OCI-LY3 (cell line): ENCODE measurements at regions not wholly inside any gene's neighbourhood (a gene's known extent, or its start where the extent isn't known, plus 50 kb on each side); places are given as distances from the start of the nearest gene placed in this dataset.
"Not testable (repeated sequence)": the region's sequence is repeated elsewhere in the genome, so short reads cannot be mapped to it uniquely, and the experiment has no call there.

ENCODE experiments used
- H2AFZ ChIP-seq: fragments of 200-600, 300-600 bp; shearing (Covaris generic); 2 replicates; pipeline ENCODE4 v1.6.0; 2014; ENCODE audit warnings: antibody characterized with exemption, low read depth, low read length
- H3K27ac ChIP-seq: fragments of 200-600, 300-600 bp; sonication (generic); 2 replicates; pipeline ENCODE4 v1.5.1; 2014; ENCODE audit warnings: mild to moderate bottlenecking, low read length, moderate library complexity, mixed read lengths
- H3K27me3 ChIP-seq: fragments of 200-600, 300-600 bp; sonication (generic); 2 replicates; pipeline ENCODE4 v1.6.1; 2014; ENCODE audit warnings: low read depth, low read length, mixed read lengths
- H3K36me3 ChIP-seq: fragments of 200-600, 300-600 bp; sonication (generic); replicated peaks from 2 replicates; pipeline ENCODE3; 2014; ENCODE audit warnings: low read depth, low read length, mixed read lengths
- H3K4me1 ChIP-seq: fragments of 300-600, 200-600 bp; sonication (generic); 2 replicates; pipeline ENCODE4 v1.6.1; 2014; ENCODE audit warnings: low read length, mixed read lengths
- H3K4me2 ChIP-seq: fragments of 200-600, 300-600 bp; sonication (generic); 2 replicates; pipeline ENCODE4 v1.6.1; 2014; ENCODE audit warnings: low read length, mixed read lengths
- H3K4me3 ChIP-seq: fragments of 300-600, 200-600 bp; sonication (generic); 2 replicates; pipeline ENCODE4 v1.5.1; 2014; ENCODE audit warnings: antibody characterized with exemption, mild to moderate bottlenecking, low read length, moderate library complexity
- H3K79me2 ChIP-seq: fragments of 300-600, 200-600 bp; shearing (Covaris generic); 2 replicates; pipeline ENCODE4 v1.6.1; 2014; ENCODE audit warnings: mild to moderate bottlenecking, low read length, mixed read lengths
- H3K9ac ChIP-seq: fragments of 300-600, 200-600 bp; shearing (Covaris generic); 2 replicates; pipeline ENCODE4 v1.6.0; 2014; ENCODE audit warnings: mild to moderate bottlenecking, low read length, moderate library complexity
- H3K9me3 ChIP-seq: fragments of 200-600, 300-600 bp; shearing (Covaris generic); 2 replicates; pipeline ENCODE4 v1.6.1; 2014; ENCODE audit warnings: low read length, mixed read lengths; ENCODE audit not compliant: insufficient read depth
- H4K20me1 ChIP-seq: fragments of 200-600, 300-600 bp; sonication (generic); 2 replicates; pipeline ENCODE4 v1.6.1; 2016; ENCODE audit warnings: low read length, mixed read lengths; ENCODE audit not compliant: insufficient read depth
- EZH2phosphoT487 ChIP-seq: fragments of 200-600 bp; shearing (Covaris generic); IDR thresholded peaks from 2 replicates; pipeline ENCODE4 v1.6.1; 2018; ENCODE audit warnings: antibody characterized with exemption, mixed run types, low read depth
- TF ChIP-seq, protein P1 (sequence below): fragments of 200-600, 300-600 bp; sonication (generic); IDR thresholded peaks from 2 replicates; pipeline ENCODE4 v1.5.1; 2014; ENCODE audit warnings: antibody characterized with exemption, low read length, low read depth

DNA sequence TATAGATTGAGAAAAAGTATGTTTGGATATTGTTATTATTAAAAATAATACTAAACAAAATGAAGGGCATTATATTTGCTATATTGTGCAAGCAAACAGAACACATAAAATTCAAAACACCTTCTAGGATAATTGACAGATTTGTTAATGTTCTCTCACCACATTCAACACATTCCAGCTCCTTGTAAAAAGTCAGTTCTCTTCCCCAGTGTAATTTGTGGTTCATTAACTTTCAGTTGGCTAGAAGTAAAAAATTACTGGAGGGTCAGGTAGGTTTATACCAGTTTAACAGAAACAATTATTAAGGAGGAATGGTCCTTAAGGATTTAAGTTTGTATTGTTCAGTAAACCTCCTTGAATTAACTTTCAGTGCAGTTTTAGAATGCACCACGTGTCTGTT lies 1235.3 kb upstream of the ADGRL2 start:
- Histone ChIP-seq H3K27me3 (no peaks in the 10 kb centered on the region), H3K4me1 (no peaks in the 10 kb centered on the region), H3K9me3 (no peaks in the 10 kb centered on the region), H3K79me2 (no peaks in the 10 kb centered on the region), H2AFZ (no peak overlapping the region), H3K36me3 (no peaks in the 10 kb centered on the region), H3K27ac (no peak overlapping the region), H4K20me1 (no peaks in the 10 kb centered on the region), H3K9ac (no peak overlapping the region), H3K4me2 (no peak overlapping the region), H3K4me3 (no peak overlapping the region)
- TF ChIP-seq EZH2phosphoT487, result no peak
- TF ChIP-seq, protein P1, sequence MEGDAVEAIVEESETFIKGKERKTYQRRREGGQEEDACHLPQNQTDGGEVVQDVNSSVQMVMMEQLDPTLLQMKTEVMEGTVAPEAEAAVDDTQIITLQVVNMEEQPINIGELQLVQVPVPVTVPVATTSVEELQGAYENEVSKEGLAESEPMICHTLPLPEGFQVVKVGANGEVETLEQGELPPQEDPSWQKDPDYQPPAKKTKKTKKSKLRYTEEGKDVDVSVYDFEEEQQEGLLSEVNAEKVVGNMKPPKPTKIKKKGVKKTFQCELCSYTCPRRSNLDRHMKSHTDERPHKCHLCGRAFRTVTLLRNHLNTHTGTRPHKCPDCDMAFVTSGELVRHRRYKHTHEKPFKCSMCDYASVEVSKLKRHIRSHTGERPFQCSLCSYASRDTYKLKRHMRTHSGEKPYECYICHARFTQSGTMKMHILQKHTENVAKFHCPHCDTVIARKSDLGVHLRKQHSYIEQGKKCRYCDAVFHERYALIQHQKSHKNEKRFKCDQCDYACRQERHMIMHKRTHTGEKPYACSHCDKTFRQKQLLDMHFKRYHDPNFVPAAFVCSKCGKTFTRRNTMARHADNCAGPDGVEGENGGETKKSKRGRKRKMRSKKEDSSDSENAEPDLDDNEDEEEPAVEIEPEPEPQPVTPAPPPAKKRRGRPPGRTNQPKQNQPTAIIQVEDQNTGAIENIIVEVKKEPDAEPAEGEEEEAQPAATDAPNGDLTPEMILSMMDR, result no peak

- TF ChIP-seq EZH2phosphoT487, result no peak
- TF ChIP-seq, protein P1, result no peak
- Histone ChIP-seq H3K36me3 (no peaks in the 10 kb centered on the region), H3K9me3 (no peaks in the 10 kb centered on the region), H2AFZ (no peak overlapping the region), H3K79me2 (no peaks in the 10 kb centered on the region), H3K4me2 (no peak overlapping the region), H3K9ac (no peak overlapping the region), H3K4me1 (no peaks in the 10 kb centered on the region), H3K27ac (no peak overlapping the region), H3K27me3 (no peaks in the 10 kb centered on the region), H4K20me1 (no peaks in the 10 kb centered on the region), H3K4me3 (no peak overlapping the region)
These were observed 1258.5 kb upstream of the ADGRL2 start for GRCh38 chr1:80542231-80542630.

- TF ChIP-seq, protein P1, result no peak
- no peak for TF ChIP-seq EZH2phosphoT487
- Histone ChIP-seq H3K4me1 (no peaks in the 10 kb centered on the region), H3K27me3 (no peaks in the 10 kb centered on the region), H3K79me2 (no peaks in the 10 kb centered on the region), H3K4me3 (no peak overlapping the region), H3K9me3 (no peaks in the 10 kb centered on the region), H2AFZ (no peak overlapping the region), H3K27ac (no peak overlapping the region), H3K36me3 (no peaks in the 10 kb centered on the region), H3K9ac (no peak overlapping the region), H4K20me1 (no peaks in the 10 kb centered on the region), H3K4me2 (no peak overlapping the region)
These were observed 1260.1 kb upstream of the ADGRL2 start for GRCh38 chr1:80540596-80540995.

DNA sequence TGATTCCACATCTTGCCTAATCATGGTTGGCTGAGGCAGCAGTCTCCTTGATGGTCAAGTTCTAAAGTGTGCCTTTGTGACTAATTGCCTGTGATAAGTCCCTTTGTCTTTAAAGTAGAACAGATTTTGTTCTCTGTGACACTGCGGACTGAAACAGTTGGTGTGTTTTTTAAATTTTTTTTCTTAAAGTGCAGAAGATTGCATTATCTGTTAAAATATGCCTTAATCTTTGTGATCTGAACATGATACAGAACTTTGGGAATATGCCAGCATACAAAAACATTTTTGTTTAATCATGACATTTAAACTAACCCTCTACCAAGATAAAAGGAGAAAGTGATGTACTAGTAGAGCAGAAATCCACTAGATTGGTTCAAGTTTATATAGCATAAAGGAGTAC lies 1260.6 kb upstream of the ADGRL2 start:
- Histone ChIP-seq H3K27ac (no peak overlapping the region), H4K20me1 (no peaks in the 10 kb centered on the region), H3K36me3 (no peaks in the 10 kb centered on the region), H3K4me2 (no peak overlapping the region), H3K9ac (no peak overlapping the region), H3K4me1 (no peaks in the 10 kb centered on the region), H3K4me3 (no peak overlapping the region), H3K9me3 (no peaks in the 10 kb centered on the region), H3K79me2 (no peaks in the 10 kb centered on the region), H3K27me3 (no peaks in the 10 kb centered on the region), H2AFZ (no peak overlapping the region)
- no peak for TF ChIP-seq EZH2phosphoT487
- TF ChIP-seq, protein P1, result no peak

- H2AFZ ChIP-seq, H3K36me3 ChIP-seq, H3K79me2 ChIP-seq, H3K4me3 ChIP-seq, H3K9me3 ChIP-seq, H3K4me2 ChIP-seq, H4K20me1 ChIP-seq, H3K9ac ChIP-seq, H3K27ac ChIP-seq, H3K4me1 ChIP-seq, H3K27me3 ChIP-seq: not testable (repeated sequence)
These were observed 1261.4 kb upstream of the ADGRL2 start for GRCh38 chr1:80539298-80539697.
